CD4-positive, alpha-beta T cell treated with Interleukin-6 at 100 ng/mL for 8 hours (primary cell): ENCODE measurements at regions not wholly inside any gene's neighbourhood (a gene's known extent, or its start where the extent isn't known, plus 50 kb on each side); places are given as distances from the start of the nearest gene placed in this dataset.

Experiments
- DNase-seq: peaks from one replicate; pipeline ENCODE4 v3.0.0-alpha.2; 2020; ENCODE audit warnings: mixed read lengths, low spot score

DNA sequence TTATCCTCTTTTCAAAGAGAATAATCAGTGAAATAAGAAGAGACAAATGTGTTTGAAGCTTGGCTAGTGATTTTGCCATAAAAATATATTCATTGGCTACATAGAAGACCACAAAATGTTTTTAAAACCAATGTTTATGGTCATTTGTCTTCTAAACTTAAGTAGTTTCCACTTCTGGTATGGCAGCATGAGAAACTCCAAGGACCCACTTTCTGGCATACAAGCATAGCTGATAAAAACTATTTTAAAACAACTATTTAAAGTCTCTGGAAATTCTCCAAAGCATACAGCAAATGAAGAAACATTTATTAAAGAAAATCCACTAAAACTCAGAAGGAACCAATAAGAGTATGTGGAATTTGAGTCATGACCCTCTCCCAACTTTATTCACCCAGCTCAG is 89.2 kb upstream of the TOMM7 start:
- no peak for DNase-seq

DNA sequence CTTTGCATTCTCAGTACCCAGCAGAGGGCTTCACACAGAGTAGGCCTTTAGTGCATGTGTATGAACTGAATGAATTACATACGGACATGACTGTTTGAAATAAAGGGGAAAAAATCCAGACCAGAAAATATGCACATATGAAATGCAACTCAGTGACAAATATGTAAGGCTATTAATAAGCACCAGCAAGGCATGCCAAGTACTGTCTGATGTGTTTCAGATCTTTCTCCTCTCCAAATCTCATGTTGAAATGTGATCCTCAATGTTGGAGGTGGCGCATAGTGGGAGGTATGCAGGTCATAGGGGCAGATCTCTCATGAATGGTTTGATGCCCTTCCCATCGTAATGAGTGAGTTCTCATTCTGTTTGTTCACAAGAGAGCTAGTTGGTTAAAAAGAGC is 87.3 kb upstream of the TOMM7 start:
- DNase-seq, result no peak

- no peak for DNase-seq
These were observed 85.2 kb upstream of the TOMM7 start for GRCh38 chr7:22907805-22908204.

DNA sequence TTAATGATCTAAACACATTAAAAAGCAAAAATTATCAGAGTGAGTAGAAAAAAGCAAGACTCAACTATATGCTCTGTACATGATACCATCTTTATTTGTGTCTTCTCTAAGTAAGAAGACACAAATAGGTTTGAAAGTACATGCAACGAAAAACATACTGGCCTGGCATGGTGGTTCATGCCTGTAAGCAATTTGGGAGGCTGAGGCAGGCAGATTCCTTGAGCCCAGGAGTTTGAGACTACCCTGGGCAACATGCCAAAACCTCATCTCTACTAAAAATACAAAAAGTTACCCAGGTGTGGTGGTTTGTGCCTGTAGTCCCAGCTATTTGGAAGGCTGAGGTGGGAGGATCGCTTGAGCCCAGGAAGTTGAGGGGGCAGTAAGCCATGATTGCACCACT is 78.1 kb upstream of the TOMM7 start:
- DNase-seq, result no peak

GRCh38 chr7:22900101-22900500 is 77.5 kb upstream of the TOMM7 start:
- DNase-seq, result no peak

DNA sequence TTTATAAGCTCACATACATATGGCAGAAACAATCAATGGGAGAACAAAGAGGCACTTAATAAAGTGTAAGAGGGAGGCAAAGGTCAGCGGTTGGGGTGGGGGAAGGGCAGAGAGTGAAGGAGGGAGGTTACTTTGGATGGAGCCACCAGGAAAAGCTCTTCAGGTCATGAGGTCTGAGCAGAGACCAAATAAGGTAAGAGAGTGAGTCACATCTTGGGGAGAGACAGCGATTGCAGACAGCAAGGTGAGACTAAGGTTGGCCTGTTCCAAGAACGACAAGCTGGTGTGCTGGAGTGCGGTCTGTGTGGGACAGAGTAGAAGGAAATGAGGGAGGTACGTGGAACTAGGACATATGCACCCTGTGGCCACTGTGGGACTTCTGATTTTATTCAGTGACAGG is 74.3 kb upstream of the TOMM7 start:
- no peak for DNase-seq

DNA sequence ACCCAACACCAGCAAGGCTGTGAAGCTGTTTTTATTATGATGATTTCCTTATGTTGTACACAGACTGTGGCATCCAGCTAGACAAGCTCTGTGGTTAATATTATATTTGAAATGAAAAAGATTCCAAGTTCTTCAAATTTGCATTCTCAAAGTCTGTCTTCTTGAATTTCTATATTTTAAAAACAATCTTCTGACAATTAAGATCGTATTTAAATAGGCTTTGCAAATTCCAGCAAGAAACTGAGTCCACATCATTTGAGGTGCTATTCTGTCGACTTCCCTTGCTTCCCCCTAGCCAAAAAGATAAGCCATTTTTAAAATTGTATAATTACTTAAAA is 73.1 kb upstream of the TOMM7 start:
- no peak for DNase-seq

- DNase-seq, result no peak
These were observed 72.6 kb upstream of the TOMM7 start for GRCh38 chr7:22895140-22895827.

DNA sequence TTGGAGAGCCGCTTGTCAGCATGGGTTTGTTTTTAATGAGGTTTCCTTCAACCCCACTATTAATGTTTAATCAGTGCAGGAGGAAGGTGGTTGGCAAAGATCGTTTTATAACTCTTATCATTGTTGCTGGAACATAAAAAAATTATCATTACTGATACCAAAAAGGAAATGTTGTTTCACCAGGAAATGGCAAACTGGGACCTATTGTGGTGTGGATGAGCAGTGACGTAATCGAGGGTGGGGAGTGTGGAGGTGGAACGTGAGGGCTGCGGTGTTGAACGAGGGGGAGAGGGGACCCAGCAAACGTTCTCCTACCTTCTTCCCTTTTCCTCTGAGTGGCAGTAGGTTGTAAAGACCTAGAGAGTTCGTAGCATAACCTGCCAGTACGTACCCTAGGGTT is 71.9 kb upstream of the TOMM7 start:
- DNase-seq, result no peak

DNA sequence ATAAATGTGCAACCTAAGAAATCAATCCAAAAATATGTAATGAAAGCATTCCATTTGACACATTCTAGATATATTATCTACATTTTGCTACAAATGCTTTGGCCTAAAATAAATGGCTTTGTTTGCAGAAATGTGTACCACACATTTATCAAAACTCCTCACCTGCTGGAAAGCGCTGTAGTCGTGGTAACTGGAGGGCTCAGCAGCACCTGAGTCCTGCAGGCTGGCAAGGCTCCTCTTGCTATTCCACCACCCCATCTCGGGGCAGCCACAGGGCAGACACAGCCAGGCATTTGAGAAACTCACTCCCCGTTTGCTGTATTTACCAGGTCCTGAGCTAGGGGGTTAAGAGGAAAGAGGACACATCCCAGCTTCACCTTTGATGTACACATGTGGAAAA is 68.1 kb upstream of the TOMM7 start:
- DNase-seq, result no peak

DNA sequence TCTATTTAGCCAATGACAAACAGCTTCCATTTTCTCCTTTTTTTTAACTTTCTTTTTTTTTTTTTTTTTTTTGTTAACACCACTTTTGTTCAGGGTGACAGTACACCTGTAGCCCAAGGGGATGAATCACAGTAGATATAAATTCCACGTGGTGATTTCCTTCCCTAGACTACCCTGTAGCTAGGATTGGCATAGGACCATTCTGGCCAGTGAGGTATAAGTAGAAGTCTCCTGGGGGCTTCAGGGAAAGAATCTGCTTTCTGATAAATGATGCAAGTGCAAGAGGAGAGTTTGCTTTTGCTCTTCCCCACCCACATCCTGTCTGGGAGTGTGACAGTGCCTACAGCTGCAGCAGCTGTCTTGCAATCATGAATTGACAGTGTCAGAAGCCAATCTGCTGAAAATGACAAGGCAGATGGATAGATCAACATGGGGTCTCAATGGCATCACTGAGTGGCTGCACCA is 63.2 kb upstream of the TOMM7 start:
- DNase-seq, result peak; percentile 53

GRCh38 chr7:22884911-22885788 is 62.5 kb upstream of the TOMM7 start:
- DNase-seq, result no peak

DNA sequence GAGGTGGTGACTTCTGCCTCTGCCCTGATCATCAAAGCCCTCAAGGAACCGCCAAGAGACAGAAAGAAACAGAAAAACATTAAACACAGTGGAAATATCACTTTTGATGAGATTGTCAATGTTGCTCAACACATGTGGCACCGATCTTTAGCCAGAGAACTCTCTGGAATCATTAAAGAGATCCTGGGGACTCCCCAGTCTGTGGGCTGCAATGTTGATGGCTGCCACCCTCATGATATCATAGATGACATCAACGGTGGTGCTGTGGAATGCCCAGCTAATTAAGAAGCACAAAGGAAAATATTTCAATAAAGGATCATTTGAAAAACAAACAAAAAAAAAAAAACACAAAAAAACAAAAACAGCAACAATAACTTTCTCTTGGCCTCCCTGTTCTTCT is 59.5 kb upstream of the TOMM7 start:
- no peak for DNase-seq

GRCh38 chr7:22879709-22880306 is 57.2 kb upstream of the TOMM7 start:
- no peak for DNase-seq

GRCh38 chr7:22879280-22879679 is 56.6 kb upstream of the TOMM7 start:
- no peak for DNase-seq

DNA sequence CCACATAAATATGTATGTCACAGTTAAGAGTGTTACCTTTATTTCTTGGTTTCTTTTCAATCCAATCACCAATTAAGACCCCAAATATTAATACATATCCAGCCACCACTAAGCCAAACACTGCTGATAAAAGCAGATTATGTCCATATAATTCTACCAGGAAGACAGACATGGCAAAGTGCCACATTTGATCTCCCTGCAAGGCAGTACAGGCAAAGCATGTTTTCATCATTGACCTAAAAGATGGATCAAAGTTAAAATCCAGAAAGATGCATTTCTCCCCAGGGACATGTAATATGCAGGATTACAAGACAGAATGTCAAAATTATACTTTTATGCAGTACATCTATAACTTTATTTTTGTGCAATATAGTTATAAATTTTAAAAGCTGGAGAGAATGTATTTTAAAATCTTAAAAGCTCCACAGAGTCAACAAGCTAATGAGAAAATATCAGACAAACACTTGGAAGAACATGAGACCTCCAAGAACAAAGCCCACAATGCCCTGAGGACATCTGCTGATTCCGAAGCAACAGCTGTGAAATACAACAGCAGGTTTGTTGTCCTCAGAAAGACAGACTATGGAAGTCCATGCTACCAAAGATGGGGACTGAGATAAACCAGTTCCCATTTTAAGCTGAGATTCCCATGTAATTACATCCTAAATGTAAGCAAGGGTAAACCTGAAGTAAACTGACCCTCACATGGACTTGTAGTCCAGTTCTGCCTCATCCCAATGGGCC is 54.5 kb upstream of the TOMM7 start:
- DNase-seq, result no peak

- DNase-seq, result no peak
These were observed 52.8 kb upstream of the TOMM7 start for GRCh38 chr7:22875470-22875869.

- no peak for DNase-seq
These were observed 52.3 kb upstream of the TOMM7 start for GRCh38 chr7:22874904-22875303.
